Thyroid gland (tissue), 4 donors: ENCODE measurements at regions not wholly inside any gene's neighbourhood (a gene's known extent, or its start where the extent isn't known, plus 50 kb on each side); places are given as distances from the start of the nearest gene placed in this dataset.

ENCODE experiments used
- POLR2A ChIP-seq, 2 donors: fragments of 450-650 bp; IDR thresholded peaks; one replicate each; pipeline ENCODE4 v1.6.1; 2017; ENCODE audit warnings: antibody characterized with exemption in 2 of 2, mild to moderate bottlenecking in 2 of 2, moderate library complexity in 1 of 2
- TF ChIP-seq, protein P1 (sequence below), 6 experiments: fragments of 200-600 bp in 3 of 6; fragments of 450-650 bp in 3 of 6; sonication (generic) in 3 of 6; IDR thresholded peaks; one replicate each; pipeline ENCODE4 v1.5.1; 2016 to 2019; ENCODE audit warnings: antibody characterized with exemption in 6 of 6, mild to moderate bottlenecking in 2 of 6, inconsistent platforms in 1 of 6, moderate library complexity in 1 of 6

DNA sequence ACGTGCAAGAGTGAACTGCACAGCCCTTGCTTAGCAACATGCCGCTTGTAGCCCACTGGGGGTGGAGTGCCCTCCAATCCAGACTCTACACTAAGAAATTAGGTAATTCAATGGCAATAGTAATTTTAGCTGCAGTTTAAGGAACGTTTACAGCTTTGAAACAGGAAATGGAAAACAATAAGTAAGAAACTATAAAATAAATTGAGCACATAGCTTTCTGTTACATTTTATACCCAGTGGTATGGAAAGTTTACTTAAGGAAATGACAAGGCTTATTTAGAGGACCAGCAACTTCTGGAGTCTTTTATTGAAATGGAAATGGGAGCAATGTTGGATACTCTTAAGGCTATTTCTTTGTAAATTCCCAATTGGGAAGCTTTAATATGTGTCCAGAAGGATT is 373.2 kb downstream of the KCNRG start:
- no peak for TF ChIP-seq POLR2A (IDR thresholded peaks at IDR 0.05)
- TF ChIP-seq, protein P1, sequence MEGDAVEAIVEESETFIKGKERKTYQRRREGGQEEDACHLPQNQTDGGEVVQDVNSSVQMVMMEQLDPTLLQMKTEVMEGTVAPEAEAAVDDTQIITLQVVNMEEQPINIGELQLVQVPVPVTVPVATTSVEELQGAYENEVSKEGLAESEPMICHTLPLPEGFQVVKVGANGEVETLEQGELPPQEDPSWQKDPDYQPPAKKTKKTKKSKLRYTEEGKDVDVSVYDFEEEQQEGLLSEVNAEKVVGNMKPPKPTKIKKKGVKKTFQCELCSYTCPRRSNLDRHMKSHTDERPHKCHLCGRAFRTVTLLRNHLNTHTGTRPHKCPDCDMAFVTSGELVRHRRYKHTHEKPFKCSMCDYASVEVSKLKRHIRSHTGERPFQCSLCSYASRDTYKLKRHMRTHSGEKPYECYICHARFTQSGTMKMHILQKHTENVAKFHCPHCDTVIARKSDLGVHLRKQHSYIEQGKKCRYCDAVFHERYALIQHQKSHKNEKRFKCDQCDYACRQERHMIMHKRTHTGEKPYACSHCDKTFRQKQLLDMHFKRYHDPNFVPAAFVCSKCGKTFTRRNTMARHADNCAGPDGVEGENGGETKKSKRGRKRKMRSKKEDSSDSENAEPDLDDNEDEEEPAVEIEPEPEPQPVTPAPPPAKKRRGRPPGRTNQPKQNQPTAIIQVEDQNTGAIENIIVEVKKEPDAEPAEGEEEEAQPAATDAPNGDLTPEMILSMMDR (IDR thresholded peaks at IDR 0.05) = no peak
